ENCODE measurements at regions not wholly inside any gene's neighbourhood (a gene's known extent, or its start where the extent isn't known, plus 50 kb on each side); places are given as distances from the start of the nearest gene placed in this dataset.
A peak's percentile ranks its signal among the peaks of the same experiment; 100 is the strongest.

DNA sequence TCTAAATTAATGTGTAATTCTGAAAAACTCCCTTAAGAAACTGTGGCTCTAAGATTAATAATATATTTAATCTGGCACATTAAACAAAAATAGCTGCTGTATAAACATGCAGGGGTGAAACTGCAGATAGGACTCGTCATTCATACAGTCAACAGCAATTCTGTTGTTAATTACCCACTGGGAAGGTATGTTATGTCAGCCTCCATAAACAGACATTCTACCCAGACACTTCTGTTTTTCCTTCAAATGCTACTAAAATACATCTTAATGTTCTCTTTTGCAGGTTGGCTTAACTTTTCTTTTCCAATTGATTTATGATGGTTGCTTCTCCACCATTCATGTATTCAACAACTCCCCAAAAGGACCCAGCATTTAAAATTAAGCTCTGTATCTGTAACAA, 165.6 kb downstream of the SIPA1L2 start:
- FAIRE-seq (no peak), DNase-seq (no peak)
- 19 to 44% (median 28%) methylated on average over 1 of the region's 1 CpG for WGBS, 3 donors
- no peak overlapping the region for H3K4me3 ChIP-seq (ENCODE audit: low read depth in 1 of 3, low read length in 3 of 3)
- no peaks in the 10 kb centered on the region for H3K27me3 ChIP-seq (ENCODE audit: control insufficient read depth in 3 of 3, insufficient read depth in 3 of 3, low read length in 3 of 3)
- no peaks in the 10 kb centered on the region for H3K4me1 ChIP-seq (ENCODE audit: control insufficient read depth in 3 of 3, insufficient read depth in 2 of 3, low read depth in 1 of 3, low read length in 2 of 3)
- H3K36me3 ChIP-seq (ENCODE audit: control insufficient read depth in 3 of 3, insufficient read depth in 2 of 3, low read depth in 1 of 3, low read length in 3 of 3): peaks cover 0 to 15% (median 2%) of the 10 kb centered on the region in 3 donors
- H3K9me3 ChIP-seq (ENCODE audit: control insufficient read depth in 2 of 2, insufficient read depth in 1 of 2, low read depth in 1 of 2, low read length in 1 of 2): no peaks in the 10 kb centered on the region
- no peak overlapping the region for H3K27ac ChIP-seq (ENCODE audit: low read depth in 1 of 3, low read length in 2 of 3)

DNA sequence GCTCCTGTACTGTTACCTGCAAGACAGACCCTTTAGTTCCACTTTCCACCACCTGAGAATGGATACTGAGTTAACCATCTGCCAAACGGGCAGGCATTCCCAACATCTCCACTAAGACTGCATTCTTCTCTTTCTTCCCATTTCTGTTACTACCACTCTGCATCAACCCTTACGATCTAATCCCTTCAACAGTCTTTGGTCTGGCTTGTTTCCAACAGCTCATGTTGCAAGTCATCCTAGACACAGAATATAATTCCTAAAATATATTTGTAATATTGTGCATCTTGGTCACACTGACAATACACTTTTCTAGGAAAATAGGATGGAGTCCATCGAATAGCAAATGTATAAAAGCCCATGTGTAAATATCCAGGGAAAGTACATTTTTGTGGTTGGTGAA, 166.7 kb downstream of the SIPA1L2 start:
- no peaks in the 10 kb centered on the region for H3K4me1 ChIP-seq (ENCODE audit: control insufficient read depth in 3 of 3, insufficient read depth in 2 of 3, low read depth in 1 of 3, low read length in 2 of 3)
- WGBS, 3 donors: 69 to 87% (median 79%) methylated on average over 3 of the region's 3 CpGs
- no peak overlapping the region for H3K4me3 ChIP-seq (ENCODE audit: low read depth in 1 of 3, low read length in 3 of 3)
- no peaks in the 10 kb centered on the region for H3K27me3 ChIP-seq (ENCODE audit: control insufficient read depth in 3 of 3, insufficient read depth in 3 of 3, low read length in 3 of 3)
- peaks cover 0 to 11% (median 0%) of the 10 kb centered on the region in 3 donors for H3K36me3 ChIP-seq (ENCODE audit: control insufficient read depth in 3 of 3, insufficient read depth in 2 of 3, low read depth in 1 of 3, low read length in 3 of 3)
- no peaks in the 10 kb centered on the region for H3K9me3 ChIP-seq (ENCODE audit: control insufficient read depth in 2 of 2, insufficient read depth in 1 of 2, low read depth in 1 of 2, low read length in 1 of 2)
- FAIRE-seq (no peak), DNase-seq (no peak)
- H3K27ac ChIP-seq (ENCODE audit: low read depth in 1 of 3, low read length in 2 of 3): no peak overlapping the region

DNA sequence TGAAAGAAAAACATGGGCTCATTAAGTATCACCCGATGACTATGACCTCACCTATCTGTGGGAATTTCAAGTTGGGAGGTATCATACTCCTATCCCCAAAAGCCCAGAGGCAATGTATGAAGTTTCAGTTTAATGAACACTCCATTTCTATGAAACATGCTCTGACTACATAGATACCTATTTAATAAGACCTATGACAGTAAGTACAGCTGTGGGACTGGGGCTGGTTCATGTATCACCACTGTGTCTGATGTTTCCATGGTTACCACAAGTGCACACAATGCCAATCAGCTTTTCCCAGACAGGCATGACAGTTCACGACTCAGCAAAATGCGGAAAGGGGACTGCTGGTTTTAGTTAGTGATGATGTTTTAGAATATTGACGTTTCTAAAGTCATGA, 167.7 kb downstream of the SIPA1L2 start:
- WGBS, 3 donors: 71 to 96% (median 92%) methylated on average over 4 of the region's 4 CpGs
- no peak for FAIRE-seq
- DNase-seq: no peak

DNA sequence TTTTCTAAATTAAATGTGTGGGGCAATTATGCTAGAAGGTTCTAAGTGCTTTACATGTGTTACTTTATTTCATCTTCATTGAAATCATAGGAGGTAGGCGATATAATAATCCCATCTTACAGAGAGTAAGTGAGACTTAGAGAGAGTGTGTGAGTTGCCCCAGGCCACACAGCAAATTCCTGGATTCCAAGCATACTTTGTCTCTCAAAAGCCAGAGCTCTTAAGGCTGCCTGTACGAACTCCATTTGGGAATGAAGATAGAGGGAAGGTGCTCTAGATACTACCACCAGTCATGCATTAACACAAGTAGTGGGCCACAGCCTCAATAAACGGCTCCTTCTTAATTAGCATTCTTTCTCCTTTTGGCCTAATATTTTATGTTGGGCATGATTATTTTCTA, 170.1 kb downstream of the SIPA1L2 start:
- H3K36me3 ChIP-seq (ENCODE audit: control insufficient read depth in 3 of 3, insufficient read depth in 2 of 3, low read depth in 1 of 3, low read length in 3 of 3): peaks cover 0 to 8% (median 0%) of the 10 kb centered on the region in 3 donors
- no peaks in the 10 kb centered on the region for H3K27me3 ChIP-seq (ENCODE audit: control insufficient read depth in 3 of 3, insufficient read depth in 3 of 3, low read length in 3 of 3)
- DNase-seq: no peak
- H3K4me3 ChIP-seq (ENCODE audit: low read depth in 1 of 3, low read length in 3 of 3): no peak overlapping the region
- H3K9me3 ChIP-seq (ENCODE audit: control insufficient read depth in 2 of 2, insufficient read depth in 1 of 2, low read depth in 1 of 2, low read length in 1 of 2): no peaks in the 10 kb centered on the region
- FAIRE-seq: no peak
- WGBS, 3 donors: 31 to 93% (median 87%) methylated on average over 3 of the region's 3 CpGs
- H3K4me1 ChIP-seq (ENCODE audit: control insufficient read depth in 3 of 3, insufficient read depth in 2 of 3, low read depth in 1 of 3, low read length in 2 of 3): no peaks in the 10 kb centered on the region
- H3K27ac ChIP-seq (ENCODE audit: low read depth in 1 of 3, low read length in 2 of 3): no peak overlapping the region

More for the DNA sequence above, 167.7 kb downstream of the SIPA1L2 start:
- Histone ChIP-seq H3K36me3 (ENCODE audit: control insufficient read depth in 3 of 3, insufficient read depth in 2 of 3, low read depth in 1 of 3, low read length in 3 of 3) (peaks cover 0 to 11% (median 0%) of the 10 kb centered on the region in 3 donors), H3K4me3 (ENCODE audit: low read depth in 1 of 3, low read length in 3 of 3) (no peak overlapping the region), H3K27ac (ENCODE audit: low read depth in 1 of 3, low read length in 2 of 3) (no peak overlapping the region), H3K27me3 (ENCODE audit: control insufficient read depth in 3 of 3, insufficient read depth in 3 of 3, low read length in 3 of 3) (no peaks in the 10 kb centered on the region), H3K4me1 (ENCODE audit: control insufficient read depth in 3 of 3, insufficient read depth in 2 of 3, low read depth in 1 of 3, low read length in 2 of 3) (no peaks in the 10 kb centered on the region), H3K9me3 (ENCODE audit: control insufficient read depth in 2 of 2, insufficient read depth in 1 of 2, low read depth in 1 of 2, low read length in 1 of 2) (no peaks in the 10 kb centered on the region)

DNA sequence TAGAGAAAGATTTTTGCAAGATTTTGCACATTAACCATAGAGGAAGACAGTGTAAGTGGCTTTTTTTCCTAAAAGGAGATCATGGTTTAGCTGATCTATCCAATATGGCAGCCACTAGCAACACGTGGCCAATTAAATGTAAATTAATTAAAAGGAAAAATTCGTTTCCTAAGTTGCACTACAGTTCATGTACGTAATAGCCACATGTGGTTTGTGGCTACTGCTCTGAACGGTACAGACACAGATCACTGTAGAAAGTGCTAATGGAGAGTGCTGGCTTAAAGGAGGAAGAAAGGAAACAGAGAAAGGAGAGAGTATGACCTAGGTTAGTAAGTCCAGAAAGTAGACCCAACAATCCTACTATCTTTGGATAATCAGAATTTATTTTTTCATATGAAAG, 170.8 kb downstream of the SIPA1L2 start:
- FAIRE-seq: no peak
- no peaks in the 10 kb centered on the region for H3K4me1 ChIP-seq (ENCODE audit: control insufficient read depth in 3 of 3, insufficient read depth in 2 of 3, low read depth in 1 of 3, low read length in 2 of 3)
- H3K27me3 ChIP-seq (ENCODE audit: control insufficient read depth in 3 of 3, insufficient read depth in 3 of 3, low read length in 3 of 3): no peaks in the 10 kb centered on the region
- H3K36me3 ChIP-seq (ENCODE audit: control insufficient read depth in 3 of 3, insufficient read depth in 2 of 3, low read depth in 1 of 3, low read length in 3 of 3): peaks cover 0 to 7% (median 0%) of the 10 kb centered on the region in 3 donors
- H3K4me3 ChIP-seq (ENCODE audit: low read depth in 1 of 3, low read length in 3 of 3): no peak overlapping the region
- no peak overlapping the region for H3K27ac ChIP-seq (ENCODE audit: low read depth in 1 of 3, low read length in 2 of 3)
- no peak for DNase-seq
- no peaks in the 10 kb centered on the region for H3K9me3 ChIP-seq (ENCODE audit: control insufficient read depth in 2 of 2, insufficient read depth in 1 of 2, low read depth in 1 of 2, low read length in 1 of 2)
- WGBS, 3 donors: 67 to 88% (median 76%) methylated on average over 4 of the region's 4 CpGs

DNA sequence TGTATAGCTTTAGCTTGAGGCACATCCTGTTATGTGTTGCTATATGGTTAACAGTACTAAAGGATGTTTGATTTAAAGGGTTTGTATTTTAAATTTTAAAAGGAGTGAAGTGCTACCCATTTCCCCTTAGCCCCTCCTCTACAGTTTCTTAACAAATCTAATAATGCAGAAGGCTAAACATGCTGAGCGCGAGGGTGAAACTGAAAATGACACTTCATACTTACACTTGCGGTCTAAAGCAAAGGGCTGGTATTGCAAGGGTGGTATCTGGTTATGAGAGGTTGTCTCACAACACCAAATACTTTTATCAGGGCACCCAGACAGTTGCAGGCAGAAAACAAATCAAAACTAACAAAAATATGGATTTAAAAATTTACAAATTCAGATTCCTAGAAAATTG, 172.3 kb downstream of the SIPA1L2 start:
- WGBS, 3 donors: 65 to 99% (median 74%) methylated on average over 3 of the region's 3 CpGs
- H3K27me3 ChIP-seq (ENCODE audit: control insufficient read depth in 3 of 3, insufficient read depth in 3 of 3, low read length in 3 of 3): no peaks in the 10 kb centered on the region
- peak in 1 of 2 donors; percentile 4 for DNase-seq
- no peak for FAIRE-seq
- no peaks in the 10 kb centered on the region for H3K9me3 ChIP-seq (ENCODE audit: control insufficient read depth in 2 of 2, insufficient read depth in 1 of 2, low read depth in 1 of 2, low read length in 1 of 2)
- peaks cover 0 to 7% (median 0%) of the 10 kb centered on the region in 3 donors for H3K36me3 ChIP-seq (ENCODE audit: control insufficient read depth in 3 of 3, insufficient read depth in 2 of 3, low read depth in 1 of 3, low read length in 3 of 3)
- H3K4me3 ChIP-seq (ENCODE audit: low read depth in 1 of 3, low read length in 3 of 3): no peak overlapping the region
- no peak overlapping the region for H3K27ac ChIP-seq (ENCODE audit: low read depth in 1 of 3, low read length in 2 of 3)
- no peaks in the 10 kb centered on the region for H3K4me1 ChIP-seq (ENCODE audit: control insufficient read depth in 3 of 3, insufficient read depth in 2 of 3, low read depth in 1 of 3, low read length in 2 of 3)

DNA sequence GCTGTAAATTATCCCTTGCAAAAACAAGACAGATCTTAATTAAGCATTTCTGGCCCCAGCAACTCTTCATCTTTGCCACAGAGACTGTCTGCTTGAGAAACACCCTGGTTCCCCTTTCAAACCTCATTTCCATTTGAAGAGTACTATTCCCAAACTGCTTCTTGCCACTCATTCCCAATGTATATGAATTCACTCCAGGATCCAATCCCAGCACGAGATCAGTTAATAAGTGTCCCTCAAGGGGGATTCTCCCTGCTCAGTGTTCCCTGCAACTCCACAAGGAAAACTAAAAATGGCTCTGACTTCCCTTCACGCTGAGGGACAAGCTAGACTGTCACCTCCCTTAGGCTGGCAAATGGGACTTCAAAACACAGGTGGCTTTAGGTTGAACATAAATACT, 173.2 kb downstream of the SIPA1L2 start:
- FAIRE-seq (no peak), DNase-seq (no peak)
- 80 to 89% (median 81%) methylated on average over 2 of the region's 2 CpGs for WGBS, 3 donors

DNA sequence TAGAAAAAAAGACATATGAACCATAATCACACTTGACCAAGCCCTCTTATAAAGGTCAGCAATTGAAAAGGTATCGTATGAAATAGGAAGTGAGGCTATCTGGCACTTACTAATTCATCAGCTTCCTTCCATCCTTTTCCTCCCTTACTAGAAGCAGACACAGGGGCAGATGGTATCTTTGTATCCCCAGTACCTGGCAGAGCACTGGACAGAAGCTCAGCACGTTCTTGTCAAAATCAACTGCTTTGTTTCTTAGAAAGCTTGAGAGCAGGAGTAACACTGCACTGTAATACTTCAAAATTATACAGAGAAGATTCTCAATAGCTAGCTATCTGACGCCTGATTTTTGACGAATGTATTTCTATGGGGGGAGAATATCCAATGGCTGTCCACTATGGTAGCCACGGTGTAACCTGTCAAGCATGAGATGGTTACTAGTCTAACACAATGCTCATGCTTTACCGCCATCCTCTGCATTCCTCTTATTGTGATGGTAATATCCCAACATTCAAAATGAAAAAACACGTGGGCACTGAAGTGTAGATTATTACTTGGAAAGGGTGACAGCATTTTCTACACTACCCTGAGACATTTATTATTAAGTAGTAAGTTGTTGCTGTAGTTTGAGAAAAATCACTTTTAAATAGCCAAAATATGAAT, 175.6 kb downstream of the SIPA1L2 start:
- Histone ChIP-seq H3K9me3 (ENCODE audit: control insufficient read depth in 2 of 2, insufficient read depth in 1 of 2, low read depth in 1 of 2, low read length in 1 of 2) (no peaks in the 10 kb centered on the region), H3K27ac (ENCODE audit: low read depth in 1 of 3, low read length in 2 of 3) (no peak overlapping the region)
- WGBS, 3 donors: 74 to 89% (median 86%) methylated on average over 7 of the region's 7 CpGs

More for the DNA sequence above, 173.2 kb downstream of the SIPA1L2 start:
- Histone ChIP-seq H3K9me3 (ENCODE audit: control insufficient read depth in 2 of 2, insufficient read depth in 1 of 2, low read depth in 1 of 2, low read length in 1 of 2) (no peaks in the 10 kb centered on the region), H3K36me3 (ENCODE audit: control insufficient read depth in 3 of 3, insufficient read depth in 2 of 3, low read depth in 1 of 3, low read length in 3 of 3) (peaks cover 0 to 5% (median 0%) of the 10 kb centered on the region in 3 donors), H3K4me1 (ENCODE audit: control insufficient read depth in 3 of 3, insufficient read depth in 2 of 3, low read depth in 1 of 3, low read length in 2 of 3) (no peaks in the 10 kb centered on the region), H3K4me3 (ENCODE audit: low read depth in 1 of 3, low read length in 3 of 3) (no peak overlapping the region), H3K27me3 (ENCODE audit: control insufficient read depth in 3 of 3, insufficient read depth in 3 of 3, low read length in 3 of 3) (no peaks in the 10 kb centered on the region), H3K27ac (ENCODE audit: low read depth in 1 of 3, low read length in 2 of 3) (no peak overlapping the region)

More for the DNA sequence above, 175.6 kb downstream of the SIPA1L2 start:
- Histone ChIP-seq H3K27me3 (ENCODE audit: control insufficient read depth in 3 of 3, insufficient read depth in 3 of 3, low read length in 3 of 3) (no peaks in the 10 kb centered on the region), H3K4me3 (ENCODE audit: low read depth in 1 of 3, low read length in 3 of 3) (no peak overlapping the region), H3K4me1 (ENCODE audit: control insufficient read depth in 3 of 3, insufficient read depth in 2 of 3, low read depth in 1 of 3, low read length in 2 of 3) (no peaks in the 10 kb centered on the region), H3K36me3 (ENCODE audit: control insufficient read depth in 3 of 3, insufficient read depth in 2 of 3, low read depth in 1 of 3, low read length in 3 of 3) (no peaks in the 10 kb centered on the region)
- no peak for FAIRE-seq
- no peak for DNase-seq

Data from small intestine (tissue), 7 donors.